ENCODE measurements at regions not wholly inside any gene's neighbourhood (a gene's known extent, or its start where the extent isn't known, plus 50 kb on each side); places are given as distances from the start of the nearest gene placed in this dataset.
"Not testable (repeated sequence)": the region's sequence is repeated elsewhere in the genome, so short reads cannot be mapped to it uniquely, and the experiment has no call there.

GRCh38 chr18:51355841-51356240 is 158.4 kb upstream of the MEX3C start:
- no peaks in the 10 kb centered on the region; a peak in 1 of 5 replicates for H3K4me1 ChIP-seq (replicated peaks in 1 of 2; ENCODE audit: control insufficient read depth in 2 of 2, insufficient read depth in 2 of 2, low read length in 2 of 2)
- H3K27me3 ChIP-seq (ENCODE audit: control insufficient read depth in 2 of 2, insufficient read depth in 2 of 2, low read length in 2 of 2) = no peaks in the 10 kb centered on the region
- no peak overlapping the region for H3K4me2 ChIP-seq (ENCODE audit: insufficient read depth, low read length)
- H3K4me3 ChIP-seq = no peak overlapping the region
- FAIRE-seq (no peak), ATAC-seq (no peak), DNase-seq (ENCODE audit: extremely low read depth in 1 of 4, low spot score in 3 of 4) (no peak)
- 0% methylated on average over 2 of the region's 2 CpGs for WGBS (ENCODE audit: insufficient coverage, low coverage, missing lambda C conversion rate)
- no peaks in the 10 kb centered on the region for H3K9me1 ChIP-seq (ENCODE audit: control insufficient read depth, insufficient read depth, low read length)
- H2AFZ ChIP-seq (ENCODE audit: low read depth, low read length) = no peak overlapping the region
- H3K9me3 ChIP-seq (replicated peaks; ENCODE audit: control insufficient read depth, insufficient read depth, low read depth, low read length) = no peaks in the 10 kb centered on the region
- in situ Hi-C loops (cut with MboI) = no loop called here
- intact Hi-C loops (cut with micrococcal nuclease) = no loop called here
- H3K79me2 ChIP-seq (ENCODE audit: control insufficient read depth, insufficient read depth, low read length) = no peaks in the 10 kb centered on the region
- H4K20me1 ChIP-seq (replicated peaks; ENCODE audit: control insufficient read depth, insufficient read depth, low read length) = no peaks in the 10 kb centered on the region
- no peak overlapping the region for H3K27ac ChIP-seq (ENCODE audit: extremely low read depth, low read depth, low read length)
- CTCF ChIA-PET (ENCODE audit: low intra/inter-chr PET ratio) = no interaction called here
- no peaks in the 10 kb centered on the region for H3K36me3 ChIP-seq (ENCODE audit: control insufficient read depth, insufficient read depth, low read length)
- POLR2A ChIA-PET = interaction anchor here (0.6 kb wide), 1 partner anchor 12 kb away, joined by 3 read pairs; no protein-coding TSS in a partner anchor
- BruUV-seq (replicated peaks) = no TSS peak
- H3K9ac ChIP-seq (ENCODE audit: insufficient read depth in 1 of 2, low read depth in 2 of 2, low read length in 2 of 2) = no peak overlapping the region
- TF ChIP-seq RHOXF2B (CRISPR knock-in tag; conservative IDR thresholded peaks at IDR 0.05) = no peak
- TF ChIP-seq SMAD4 (CRISPR knock-in tag; conservative IDR thresholded peaks at IDR 0.05) = no peak
- TF ChIP-seq ELF1 (tag; IDR thresholded peaks at IDR 0.05) = no peak
- TF ChIP-seq, protein P1, sequence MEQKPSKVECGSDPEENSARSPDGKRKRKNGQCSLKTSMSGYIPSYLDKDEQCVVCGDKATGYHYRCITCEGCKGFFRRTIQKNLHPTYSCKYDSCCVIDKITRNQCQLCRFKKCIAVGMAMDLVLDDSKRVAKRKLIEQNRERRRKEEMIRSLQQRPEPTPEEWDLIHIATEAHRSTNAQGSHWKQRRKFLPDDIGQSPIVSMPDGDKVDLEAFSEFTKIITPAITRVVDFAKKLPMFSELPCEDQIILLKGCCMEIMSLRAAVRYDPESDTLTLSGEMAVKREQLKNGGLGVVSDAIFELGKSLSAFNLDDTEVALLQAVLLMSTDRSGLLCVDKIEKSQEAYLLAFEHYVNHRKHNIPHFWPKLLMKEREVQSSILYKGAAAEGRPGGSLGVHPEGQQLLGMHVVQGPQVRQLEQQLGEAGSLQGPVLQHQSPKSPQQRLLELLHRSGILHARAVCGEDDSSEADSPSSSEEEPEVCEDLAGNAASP (IDR thresholded peaks at IDR 0.05) = no peak
- no peak for TF ChIP-seq TARDBP (IDR thresholded peaks at IDR 0.05)
- no peak for TF ChIP-seq ZNF668 (CRISPR knock-in tag; IDR thresholded peaks at IDR 0.05)
- no peak for TF ChIP-seq RBM22 (IDR thresholded peaks at IDR 0.05; ENCODE audit: low read depth, low read length, poor library complexity, severe bottlenecking)
- no peak for TF ChIP-seq PKNOX1 (IDR thresholded peaks at IDR 0.05)
- TF ChIP-seq MXI1 (IDR thresholded peaks at IDR 0.05; ENCODE audit: low read depth, low read length) = no peak
- no peak for TF ChIP-seq HIVEP1 (CRISPR knock-in tag; IDR thresholded peaks at IDR 0.05)
- no peak for TF ChIP-seq ZNF707 (CRISPR knock-in tag; conservative IDR thresholded peaks at IDR 0.05)
- TF ChIP-seq HDAC6 (IDR thresholded peaks at IDR 0.05; ENCODE audit: low read depth, low read length) = no peak
- no peak for TF ChIP-seq FOSL1 (tag; conservative IDR thresholded peaks at IDR 0.05)
- TF ChIP-seq SNRNP70 (optimal IDR thresholded peaks at IDR 0.05; ENCODE audit: low read depth, low read length) = no peak

DNA sequence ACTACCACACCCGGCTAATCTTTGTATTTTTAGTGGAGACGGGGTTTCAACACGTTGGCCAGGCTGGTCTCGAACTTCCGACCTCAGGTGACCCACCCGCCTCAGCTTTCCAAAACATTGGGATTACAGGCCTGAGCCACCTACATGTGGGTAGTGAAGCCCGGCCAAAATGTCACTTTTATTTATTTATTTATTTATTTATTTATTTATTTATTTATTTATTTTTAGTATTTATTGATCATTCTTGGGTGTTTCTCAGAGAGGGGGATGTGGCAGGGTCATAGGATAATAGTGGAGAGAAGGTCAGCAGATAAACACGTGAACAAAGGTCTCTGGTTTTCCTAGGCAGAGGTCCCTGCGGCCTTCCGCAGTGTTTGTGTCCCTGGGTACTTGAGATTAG is 162.8 kb upstream of the MEX3C start:
- H3K4me2 ChIP-seq (ENCODE audit: insufficient read depth, low read length); H4K20me1 ChIP-seq (replicated peaks; ENCODE audit: control insufficient read depth, insufficient read depth, low read length); H3K4me3 ChIP-seq; H3K9me3 ChIP-seq (replicated peaks; ENCODE audit: control insufficient read depth, insufficient read depth, low read depth, low read length); H3K27me3 ChIP-seq (ENCODE audit: control insufficient read depth in 2 of 2, insufficient read depth in 2 of 2, low read length in 2 of 2); ATAC-seq; CTCF ChIA-PET (ENCODE audit: low intra/inter-chr PET ratio); BruUV-seq (replicated peaks); H3K9ac ChIP-seq (ENCODE audit: insufficient read depth in 1 of 2, low read depth in 2 of 2, low read length in 2 of 2); H3K79me2 ChIP-seq (ENCODE audit: control insufficient read depth, insufficient read depth, low read length); H3K4me1 ChIP-seq (replicated peaks in 1 of 2; ENCODE audit: control insufficient read depth in 2 of 2, insufficient read depth in 2 of 2, low read length in 2 of 2); H3K36me3 ChIP-seq (ENCODE audit: control insufficient read depth, insufficient read depth, low read length); FAIRE-seq; H3K9me1 ChIP-seq (ENCODE audit: control insufficient read depth, insufficient read depth, low read length); H3K27ac ChIP-seq (ENCODE audit: extremely low read depth, low read depth, low read length); POLR2A ChIA-PET; intact Hi-C loops (cut with micrococcal nuclease); H2AFZ ChIP-seq (ENCODE audit: low read depth, low read length); DNase-seq (ENCODE audit: extremely low read depth in 1 of 4, low spot score in 3 of 4); in situ Hi-C loops (cut with MboI): not testable (repeated sequence)
- WGBS (ENCODE audit: insufficient coverage, low coverage, missing lambda C conversion rate) = 11% methylated on average over 7 of the region's 10 CpGs

All from K562 (cell line).